SK-N-SH treated with all-trans-retinoic acid at 6 μM for 48 hours (cell line): ENCODE measurements at regions not wholly inside any gene's neighbourhood (a gene's known extent, or its start where the extent isn't known, plus 50 kb on each side); places are given as distances from the start of the nearest gene placed in this dataset.

ENCODE experiments used
- ARNTL ChIP-seq: fragments of 450-650 bp; formaldehyde crosslinking; IDR thresholded peaks from 2 replicates; pipeline ENCODE4 v1.5.0; 2020; ENCODE audit warnings: low read depth, mild to moderate bottlenecking, moderate library complexity, borderline replicate concordance
- BACH2 ChIP-seq: fragments of 250-450 bp; sonication (Bioruptor Pico); IDR thresholded peaks from 2 replicates; pipeline ENCODE4 v1.9.0; 2021; ENCODE audit warnings: mild to moderate bottlenecking, borderline replicate concordance
- RARB ChIP-seq: fragments of 250-450 bp; sonication (Bioruptor Pico); IDR thresholded peaks from 2 replicates; pipeline ENCODE4 v1.8.0; 2021; ENCODE audit warnings: mild to moderate bottlenecking, moderate library complexity
- SNAI2 ChIP-seq: fragments of 250-450 bp; sonication (Bioruptor Pico); IDR thresholded peaks from 2 replicates; pipeline ENCODE4 v1.5.0; 2020; ENCODE audit warnings: mild to moderate bottlenecking, moderate library complexity
- TCF4 ChIP-seq: fragments of 250-450 bp; sonication (Bioruptor Pico); IDR thresholded peaks from 2 replicates; pipeline ENCODE4 v1.8.0; 2021; ENCODE audit warnings: mild to moderate bottlenecking, moderate library complexity, borderline replicate concordance
- TOX ChIP-seq: fragments of 250-450 bp; sonication (Bioruptor Pico); IDR thresholded peaks from 2 replicates; pipeline ENCODE4 v1.8.0; 2021; ENCODE audit warnings: mild to moderate bottlenecking, moderate library complexity, borderline replicate concordance
- ZC3H10 ChIP-seq: fragments of 250-450 bp; sonication (Bioruptor Pico); IDR thresholded peaks from 2 replicates; pipeline ENCODE4 v1.5.1; 2021; ENCODE audit warnings: mild to moderate bottlenecking, moderate library complexity
- ZFP30 ChIP-seq: fragments of 450-650 bp; formaldehyde crosslinking; IDR thresholded peaks from 2 replicates; pipeline ENCODE4 v1.5.0; 2022; ENCODE audit warnings: mild to moderate bottlenecking, moderate library complexity
- ZNF70 ChIP-seq: fragments of 450-650 bp; formaldehyde crosslinking; IDR thresholded peaks from 2 replicates; pipeline ENCODE4 v1.5.0; 2020; ENCODE audit warnings: mild to moderate bottlenecking, moderate library complexity
- TF ChIP-seq, protein P1 (sequence below): fragments of 250-450 bp; sonication (Bioruptor Pico); IDR thresholded peaks from 2 replicates; pipeline ENCODE4 v1.8.0; 2020; ENCODE audit warnings: mild to moderate bottlenecking, moderate library complexity, borderline replicate concordance
- TF ChIP-seq, protein P2 (sequence below): fragments of 250-450 bp; sonication (Bioruptor Pico); IDR thresholded peaks from 2 replicates; pipeline ENCODE4 v1.5.1; 2020; ENCODE audit warnings: low read depth, mild to moderate bottlenecking, moderate library complexity

DNA sequence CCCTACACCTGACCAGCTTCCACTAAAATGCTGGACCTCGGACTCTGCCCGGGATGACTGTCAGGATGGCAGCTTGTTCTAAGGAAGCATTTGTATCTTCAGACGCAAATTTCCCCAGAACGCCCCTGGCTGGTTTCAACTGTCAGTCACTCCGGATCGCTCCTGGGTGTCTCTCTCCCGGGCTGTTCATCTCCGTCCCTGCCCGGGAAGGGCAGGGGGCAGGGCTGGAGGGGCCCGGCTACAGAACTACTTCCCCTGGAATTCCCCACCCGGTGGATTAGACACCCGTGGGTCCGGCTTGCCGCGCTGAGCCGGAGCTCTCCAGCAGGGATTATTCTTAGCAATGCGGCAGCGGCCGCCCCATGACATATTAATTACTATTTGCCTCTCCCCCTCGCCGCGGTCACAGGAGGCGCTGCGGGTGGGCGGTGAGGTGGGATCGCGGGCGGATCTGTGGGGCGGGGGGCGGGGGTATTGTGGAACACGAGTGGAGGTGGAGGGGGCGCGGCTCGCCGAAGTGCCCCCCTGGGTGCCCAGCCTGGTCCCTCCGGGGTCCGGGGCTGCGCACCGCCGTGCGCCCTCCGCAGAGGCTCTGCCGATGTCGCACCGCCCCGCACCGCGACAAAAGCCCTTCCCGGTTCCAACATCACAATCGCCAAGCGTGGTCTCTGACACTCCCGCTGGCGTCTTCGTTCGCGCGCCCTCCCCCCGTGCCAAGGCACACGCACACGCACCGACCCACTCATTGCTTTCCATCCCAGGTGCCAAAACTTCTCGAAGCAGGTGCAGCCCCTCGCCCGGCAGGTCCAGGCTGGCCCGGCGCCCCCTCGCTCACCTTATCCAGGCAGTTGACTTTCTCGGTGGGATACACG is 276.1 kb upstream of the NEBL start:
- TF ChIP-seq, protein P1, sequence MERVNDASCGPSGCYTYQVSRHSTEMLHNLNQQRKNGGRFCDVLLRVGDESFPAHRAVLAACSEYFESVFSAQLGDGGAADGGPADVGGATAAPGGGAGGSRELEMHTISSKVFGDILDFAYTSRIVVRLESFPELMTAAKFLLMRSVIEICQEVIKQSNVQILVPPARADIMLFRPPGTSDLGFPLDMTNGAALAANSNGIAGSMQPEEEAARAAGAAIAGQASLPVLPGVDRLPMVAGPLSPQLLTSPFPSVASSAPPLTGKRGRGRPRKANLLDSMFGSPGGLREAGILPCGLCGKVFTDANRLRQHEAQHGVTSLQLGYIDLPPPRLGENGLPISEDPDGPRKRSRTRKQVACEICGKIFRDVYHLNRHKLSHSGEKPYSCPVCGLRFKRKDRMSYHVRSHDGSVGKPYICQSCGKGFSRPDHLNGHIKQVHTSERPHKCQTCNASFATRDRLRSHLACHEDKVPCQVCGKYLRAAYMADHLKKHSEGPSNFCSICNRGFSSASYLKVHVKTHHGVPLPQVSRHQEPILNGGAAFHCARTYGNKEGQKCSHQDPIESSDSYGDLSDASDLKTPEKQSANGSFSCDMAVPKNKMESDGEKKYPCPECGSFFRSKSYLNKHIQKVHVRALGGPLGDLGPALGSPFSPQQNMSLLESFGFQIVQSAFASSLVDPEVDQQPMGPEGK (CRISPR knock-in tag): no peak
- TF ChIP-seq ZFP30 (CRISPR knock-in tag): no peak
- no peak for TF ChIP-seq TCF4
- TF ChIP-seq ARNTL (CRISPR knock-in tag): no peak
- no peak for TF ChIP-seq BACH2
- TF ChIP-seq RARB: no peak
- TF ChIP-seq, protein P2, sequence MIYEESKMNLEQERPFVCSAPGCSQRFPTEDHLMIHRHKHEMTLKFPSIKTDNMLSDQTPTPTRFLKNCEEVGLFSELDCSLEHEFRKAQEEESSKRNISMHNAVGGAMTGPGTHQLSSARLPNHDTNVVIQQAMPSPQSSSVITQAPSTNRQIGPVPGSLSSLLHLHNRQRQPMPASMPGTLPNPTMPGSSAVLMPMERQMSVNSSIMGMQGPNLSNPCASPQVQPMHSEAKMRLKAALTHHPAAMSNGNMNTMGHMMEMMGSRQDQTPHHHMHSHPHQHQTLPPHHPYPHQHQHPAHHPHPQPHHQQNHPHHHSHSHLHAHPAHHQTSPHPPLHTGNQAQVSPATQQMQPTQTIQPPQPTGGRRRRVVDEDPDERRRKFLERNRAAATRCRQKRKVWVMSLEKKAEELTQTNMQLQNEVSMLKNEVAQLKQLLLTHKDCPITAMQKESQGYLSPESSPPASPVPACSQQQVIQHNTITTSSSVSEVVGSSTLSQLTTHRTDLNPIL (CRISPR knock-in tag): no peak
- TF ChIP-seq ZC3H10 (CRISPR knock-in tag): no peak
- no peak for TF ChIP-seq SNAI2 (CRISPR knock-in tag)
- TF ChIP-seq TOX (CRISPR knock-in tag): no peak
- no peak for TF ChIP-seq ZNF70 (CRISPR knock-in tag)
